GM19239 (cell line): ENCODE measurements at regions not wholly inside any gene's neighbourhood (a gene's known extent, or its start where the extent isn't known, plus 50 kb on each side); places are given as distances from the start of the nearest gene placed in this dataset.
"Not testable (repeated sequence)": the region's sequence is repeated elsewhere in the genome, so short reads cannot be mapped to it uniquely, and the experiment has no call there.

Experiments
- DNase-seq: peaks from one replicate; pipeline ENCODE4 v3.0.0; 2011; ENCODE audit warnings: low spot score; ENCODE audit not compliant: insufficient read length
- FAIRE-seq: peaks from 2 replicates; lab custom pipeline; 2011; peaks lifted over from hg19 to GRCh38; lab: Jason Lieb, UNC

DNA sequence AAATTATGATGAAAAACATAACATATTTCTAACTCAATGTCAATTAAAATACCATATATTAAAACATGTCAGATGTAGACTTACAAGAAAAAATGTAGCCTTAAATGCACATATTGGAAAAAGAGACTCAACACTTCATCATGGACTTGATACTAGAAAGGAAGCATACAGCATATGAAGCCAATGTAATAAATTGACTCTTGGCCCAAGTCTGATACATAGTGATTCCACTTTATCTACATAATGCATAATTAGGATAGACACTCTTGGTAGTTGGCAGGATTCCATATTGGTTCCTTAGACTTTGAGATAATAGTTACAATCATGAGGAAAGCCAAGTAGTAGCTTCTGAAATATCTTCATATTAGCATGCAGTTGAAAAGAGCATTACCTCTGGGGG, 1067.0 kb downstream of the PCDH17 start:
- no peak for DNase-seq
- FAIRE-seq, result no peak

DNA sequence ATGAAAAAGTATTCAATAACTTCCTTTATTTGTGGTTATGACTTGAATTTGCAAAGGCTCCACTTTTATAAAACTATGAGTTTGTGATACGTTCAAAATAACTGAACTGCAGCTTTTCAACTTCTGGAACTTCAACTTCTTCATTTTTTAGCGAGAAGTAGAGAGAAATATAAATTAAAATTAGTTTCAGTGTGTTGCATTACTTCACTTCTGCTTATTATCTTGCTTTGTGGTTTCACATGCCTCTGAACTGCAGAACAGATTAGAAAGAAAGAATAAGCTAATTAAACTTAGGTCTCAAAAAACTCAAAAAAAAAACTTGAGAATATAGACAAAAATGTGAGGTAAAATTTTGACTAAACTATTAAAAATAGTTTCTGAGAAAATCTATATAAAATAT, 1073.4 kb downstream of the PCDH17 start:
- FAIRE-seq, result no peak
- no peak for DNase-seq

DNA sequence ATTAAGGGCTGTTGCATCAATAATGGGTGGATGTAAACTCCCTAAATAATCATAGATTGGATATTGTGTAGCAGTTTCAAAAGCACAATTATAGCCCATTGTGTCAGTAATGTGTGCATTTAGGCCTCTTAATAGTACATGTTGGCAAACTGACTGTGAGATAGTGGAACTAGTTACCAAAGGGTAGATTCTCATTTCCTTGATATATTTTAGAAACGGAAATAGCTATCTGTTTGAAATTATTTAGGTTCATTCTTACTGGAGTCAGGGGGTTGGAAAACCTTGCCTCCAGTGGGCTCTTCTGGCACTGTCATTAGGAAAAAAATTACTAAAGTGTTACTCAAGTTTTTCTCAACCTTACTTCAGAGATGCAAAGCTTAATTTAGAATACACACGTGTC, 1074.9 kb downstream of the PCDH17 start:
- no peak for FAIRE-seq
- DNase-seq, result no peak

DNA sequence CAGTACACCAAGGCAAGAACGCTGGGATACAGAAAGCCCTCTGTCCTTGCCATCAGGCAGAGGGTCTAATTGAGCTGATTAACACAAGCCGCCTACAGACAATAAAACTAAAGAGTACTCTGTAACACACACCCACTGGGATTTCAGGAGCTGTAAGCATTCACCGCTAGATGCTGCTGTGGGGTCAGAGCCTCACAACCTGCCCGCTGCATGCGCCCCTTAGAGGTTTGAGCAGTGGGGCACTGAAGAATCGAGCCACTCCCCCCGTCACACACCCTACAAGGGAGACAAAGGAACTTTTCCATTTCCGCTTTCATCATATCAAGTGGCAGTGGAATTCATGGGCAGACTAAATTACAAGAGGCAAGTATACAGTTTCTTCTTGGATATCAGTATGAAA, 1080.6 kb downstream of the PCDH17 start:
- no peak for FAIRE-seq
- no peak for DNase-seq

DNA sequence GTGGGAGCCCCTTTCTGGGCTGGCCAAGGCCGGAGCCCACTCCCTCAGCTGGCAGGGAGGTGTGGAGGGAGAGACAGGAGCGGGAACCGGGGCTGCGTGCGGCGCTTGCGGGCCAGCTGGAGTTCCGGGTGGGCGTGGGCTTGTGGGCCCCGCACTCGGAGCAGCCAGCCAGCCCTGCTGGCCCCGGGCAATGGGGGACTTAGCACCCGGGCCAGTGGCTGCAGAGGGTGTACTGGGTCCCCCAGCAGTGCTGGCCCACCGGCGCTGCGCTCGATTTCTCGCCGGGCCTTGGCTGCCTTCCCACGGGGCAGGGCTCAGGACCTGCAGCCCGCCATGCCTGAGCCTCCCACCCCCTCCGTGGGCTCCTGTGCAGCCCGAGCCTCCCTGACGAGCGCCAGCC, 1082.5 kb downstream of the PCDH17 start:
- not testable (repeated sequence) for FAIRE-seq, DNase-seq

DNA sequence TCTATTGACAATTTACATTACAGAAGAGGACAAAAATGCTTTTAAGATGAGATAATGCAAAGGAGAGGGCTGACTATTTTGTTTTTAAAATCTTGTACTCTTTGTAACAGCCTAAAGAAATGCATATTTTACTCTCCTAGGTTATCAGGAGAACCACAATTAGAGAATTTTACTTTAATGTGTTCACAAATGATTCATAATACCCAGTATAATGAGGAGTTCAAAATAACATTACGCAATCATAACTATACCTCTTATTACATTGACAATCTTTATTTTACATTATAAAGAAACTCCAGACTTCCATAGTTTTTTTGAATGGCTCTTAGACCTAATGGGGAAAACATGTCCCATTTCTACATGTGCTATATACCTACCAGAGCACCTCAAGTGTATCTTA, 1089.7 kb downstream of the PCDH17 start:
- DNase-seq, result no peak
- FAIRE-seq, result no peak

DNA sequence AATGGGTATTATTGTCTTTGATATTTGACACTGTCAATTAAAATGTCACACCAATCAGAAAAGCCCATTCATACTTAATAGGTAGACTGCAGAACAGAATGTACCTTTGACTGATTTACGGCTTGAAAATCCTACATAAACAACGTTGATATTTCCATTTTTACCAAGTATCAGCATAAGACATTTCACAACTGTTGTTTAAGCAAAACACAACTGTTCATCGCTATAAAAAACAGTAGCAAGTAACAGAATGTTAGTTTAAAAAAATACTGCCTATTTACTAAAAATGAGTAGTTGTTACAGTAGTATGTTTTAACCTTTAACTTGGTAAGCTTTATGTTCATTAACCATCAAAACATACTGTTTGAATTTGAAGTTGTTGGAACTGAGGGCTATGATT, 1096.6 kb downstream of the PCDH17 start:
- DNase-seq, result no peak

DNA sequence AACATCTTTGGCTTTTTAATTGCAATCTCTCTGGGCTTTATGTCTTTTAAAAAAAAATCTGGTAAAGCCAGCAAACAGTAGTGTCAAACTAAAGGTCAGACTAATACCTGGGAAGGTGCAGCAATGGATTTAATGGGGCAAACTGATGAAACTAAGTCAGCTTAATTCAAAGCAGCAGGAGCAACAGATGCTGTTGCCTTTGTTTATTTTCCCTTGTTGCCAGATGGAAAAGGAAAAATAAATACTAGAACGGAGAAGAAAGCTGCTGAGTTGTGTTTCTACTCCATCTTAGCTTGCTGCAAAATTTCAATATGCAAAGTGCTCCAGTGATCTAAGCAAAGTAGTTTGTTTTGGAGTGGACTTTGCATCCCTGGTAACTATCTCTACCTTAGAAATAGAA, 1097.8 kb downstream of the PCDH17 start:
- DNase-seq (no peak), FAIRE-seq (no peak)

More for the DNA sequence above, 1096.6 kb downstream of the PCDH17 start:
- no peak for FAIRE-seq

DNA sequence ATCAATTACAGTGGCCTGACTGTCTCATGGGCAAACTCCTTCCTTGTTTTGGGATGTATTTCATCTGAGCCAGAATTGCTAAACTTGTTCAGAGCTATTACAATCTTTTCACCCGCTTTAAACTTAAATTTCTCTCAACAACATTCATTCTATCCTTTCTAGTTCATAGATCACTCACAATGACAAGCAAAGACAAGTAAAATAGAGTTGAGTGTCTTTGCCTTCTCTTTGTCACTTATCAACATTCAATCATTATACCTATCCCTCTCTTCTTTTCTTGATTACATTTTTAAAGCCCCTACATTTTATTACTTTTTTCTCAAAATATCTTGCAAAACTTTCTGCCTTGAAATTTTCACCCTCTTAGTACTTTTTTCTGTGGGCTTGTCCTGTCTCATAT, 1113.1 kb downstream of the PCDH17 start:
- DNase-seq (no peak), FAIRE-seq (no peak)

DNA sequence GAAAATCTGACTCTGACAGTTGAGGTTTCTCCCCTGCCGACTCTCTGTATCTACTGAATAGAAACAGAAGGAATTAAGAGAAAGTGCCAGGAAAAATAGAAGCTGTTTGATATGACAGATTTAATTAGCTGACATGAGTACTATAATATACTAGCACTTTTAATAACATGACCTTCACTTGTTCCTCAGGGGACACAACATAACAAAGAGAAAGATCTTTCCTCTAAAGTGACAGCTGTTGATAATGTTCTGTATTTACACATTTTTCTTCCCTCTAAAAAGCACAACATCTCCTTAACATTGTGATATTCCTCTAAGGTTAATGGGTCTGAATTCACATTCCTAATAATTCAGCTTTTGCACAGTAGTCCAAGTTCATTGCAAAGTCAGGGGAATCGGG, 1136.0 kb downstream of the PCDH17 start:
- no peak for FAIRE-seq
- no peak for DNase-seq

DNA sequence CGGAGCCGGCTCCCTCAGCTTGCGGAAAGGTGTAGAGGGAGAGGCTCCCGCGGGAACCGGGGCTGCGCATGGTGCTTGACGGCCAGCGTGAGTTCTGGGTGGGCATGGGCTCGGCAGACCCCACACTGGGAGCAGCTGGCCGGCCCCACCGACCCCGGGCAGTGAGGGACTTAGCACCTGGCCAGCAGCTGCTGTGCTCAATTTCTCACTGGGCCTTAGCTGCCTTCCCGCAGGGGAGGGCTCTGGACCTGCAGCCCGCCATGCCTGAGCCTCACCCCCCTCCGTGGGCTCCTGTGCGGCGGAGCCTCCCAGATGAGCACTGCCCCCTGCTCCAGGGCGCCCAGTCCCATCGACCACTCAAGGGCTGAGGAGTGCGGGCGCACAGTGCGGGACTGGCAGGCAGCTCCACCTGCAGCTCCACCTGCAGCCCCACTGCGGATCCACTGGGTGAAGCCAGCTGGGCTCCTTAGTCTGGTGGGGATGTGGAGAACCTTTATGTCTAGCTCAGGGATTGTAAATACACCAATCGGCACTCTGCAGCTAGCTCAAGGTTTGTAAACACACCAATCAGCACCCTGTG, 1141.8 kb downstream of the PCDH17 start:
- DNase-seq, result no peak
- FAIRE-seq, result no peak

DNA sequence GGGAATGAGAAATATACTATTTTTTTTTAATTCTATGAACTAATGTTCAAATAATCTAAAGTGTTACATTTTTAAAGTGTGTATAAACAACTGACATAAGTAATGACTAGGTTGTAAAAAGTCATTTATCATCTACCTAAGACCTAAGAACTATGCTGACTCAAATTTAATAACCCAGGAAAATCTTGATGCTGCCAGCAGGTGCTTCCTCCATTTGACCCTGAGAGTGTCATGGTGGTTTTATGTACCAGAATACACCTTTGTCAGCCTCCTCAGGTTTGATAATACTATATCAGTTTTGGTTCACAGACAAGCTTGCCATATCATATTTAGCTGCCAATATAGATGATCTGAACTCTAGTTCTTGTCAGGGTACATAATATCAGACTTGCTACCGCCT, 1151.2 kb downstream of the PCDH17 start:
- no peak for DNase-seq
- FAIRE-seq, result no peak

DNA sequence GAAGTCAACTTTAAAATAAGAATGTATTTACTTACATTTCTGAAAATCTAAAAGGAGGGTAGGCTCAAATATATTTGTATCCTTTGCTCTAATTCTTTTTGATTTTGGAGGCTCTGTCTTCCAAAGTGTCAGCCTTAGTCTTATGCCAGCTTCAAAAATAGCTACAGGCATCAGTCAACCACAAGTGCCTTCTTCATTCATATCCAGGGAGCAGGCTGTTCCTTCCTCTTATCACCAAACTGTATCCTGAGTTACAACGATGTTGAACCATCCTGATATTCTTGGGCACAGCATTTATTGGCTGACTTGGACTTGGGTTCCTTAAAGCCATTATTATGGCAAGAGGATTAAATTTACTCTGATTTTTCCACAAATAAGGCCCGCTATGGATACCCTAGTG, 1161.3 kb downstream of the PCDH17 start:
- DNase-seq (no peak), FAIRE-seq (no peak)

DNA sequence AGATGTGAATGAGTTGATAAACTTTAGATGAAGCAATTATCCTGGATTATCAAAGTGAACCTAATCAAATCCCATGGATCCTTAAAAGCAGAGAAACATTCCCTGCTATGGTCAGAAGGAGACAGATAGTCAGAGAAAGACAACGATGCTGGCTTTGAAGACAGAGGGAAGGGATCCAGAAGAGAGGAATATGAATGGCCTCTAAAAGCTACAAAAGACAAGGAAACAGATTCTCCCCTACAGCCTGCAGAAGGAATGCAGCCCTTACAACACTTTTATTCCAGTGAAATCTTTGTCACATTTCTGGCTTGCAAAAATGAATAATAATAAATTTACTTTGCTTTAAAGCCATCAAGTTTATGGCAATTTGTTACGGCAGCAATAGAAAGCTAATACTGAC, 1164.2 kb downstream of the PCDH17 start:
- DNase-seq (no peak), FAIRE-seq (no peak)

DNA sequence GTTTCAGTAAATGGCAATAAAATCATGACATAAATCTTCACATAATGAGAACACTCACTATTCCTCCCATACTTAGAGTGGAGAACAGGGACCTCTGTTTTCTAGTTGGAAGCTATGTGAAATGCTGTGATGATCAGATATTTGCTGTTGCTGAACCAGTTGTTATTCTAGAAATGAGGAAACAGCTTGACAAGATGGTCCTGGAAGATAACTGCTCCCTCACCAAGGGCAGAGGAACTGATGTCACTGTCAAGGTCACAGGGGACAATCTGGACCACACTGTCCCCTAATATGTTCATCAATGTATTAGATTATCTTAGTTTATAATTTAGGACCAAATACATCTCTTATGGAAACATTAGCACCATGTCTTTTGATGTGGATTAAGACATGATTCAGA, 1173.3 kb downstream of the PCDH17 start:
- no peak for FAIRE-seq
- DNase-seq, result no peak

DNA sequence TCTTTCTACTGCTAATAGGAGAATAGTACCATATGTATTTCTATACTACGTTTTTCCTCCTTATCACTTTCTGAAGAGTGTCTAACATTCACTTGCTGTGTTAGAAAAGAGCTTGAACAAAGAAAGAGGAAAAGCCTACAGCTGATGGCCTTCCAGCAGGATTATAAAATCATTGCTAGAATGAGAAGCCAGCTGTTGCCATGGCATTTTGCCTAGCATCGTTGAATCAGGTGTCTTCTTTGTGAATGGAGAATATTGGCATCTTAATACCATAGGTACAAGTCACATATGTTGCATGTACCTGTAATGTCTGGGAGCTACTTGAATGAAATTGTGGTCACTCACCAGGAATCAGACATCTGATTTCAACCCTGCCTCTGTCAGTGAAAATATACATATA, 1174.9 kb downstream of the PCDH17 start:
- FAIRE-seq (no peak), DNase-seq (no peak)

DNA sequence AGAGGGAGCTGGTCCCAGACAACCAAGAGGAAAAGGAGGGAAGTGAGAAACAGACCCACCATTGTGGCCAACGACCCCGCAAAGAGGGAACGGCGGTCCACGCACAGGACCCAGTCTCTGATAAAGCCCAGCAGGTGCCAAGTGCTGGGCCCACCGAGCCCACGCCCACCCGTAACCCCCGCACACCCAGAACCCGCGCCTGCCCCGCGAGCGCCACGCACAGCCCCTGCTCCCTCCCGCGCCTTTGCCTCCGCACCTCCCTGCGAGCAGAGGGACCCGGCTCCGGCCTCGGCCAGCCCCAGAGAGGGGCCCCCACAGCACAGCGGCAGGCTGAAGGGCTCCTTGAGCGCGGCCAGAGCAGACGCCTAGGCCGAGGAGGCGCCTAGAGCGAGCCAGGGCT, 1192.2 kb downstream of the PCDH17 start:
- DNase-seq (no peak), FAIRE-seq (no peak)

DNA sequence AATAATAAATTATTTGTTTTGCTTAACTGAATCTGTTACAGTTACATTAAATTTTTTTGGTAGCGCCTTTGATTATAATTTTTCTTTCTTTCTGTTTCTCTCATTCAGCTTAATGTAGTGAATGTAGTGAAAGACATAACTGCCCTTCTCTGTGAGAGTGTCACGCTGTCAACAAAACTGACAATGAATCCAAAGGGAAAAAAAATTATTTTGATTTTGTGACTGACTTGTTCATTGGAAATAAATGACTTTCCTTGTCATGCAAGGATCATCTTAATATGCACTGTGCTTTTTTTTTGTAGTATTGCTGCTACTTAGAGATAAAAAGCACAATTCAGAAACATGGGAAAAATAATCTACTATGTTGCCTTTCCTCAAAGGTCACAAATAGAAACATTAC, 1196.4 kb downstream of the PCDH17 start:
- DNase-seq (no peak), FAIRE-seq (no peak)

DNA sequence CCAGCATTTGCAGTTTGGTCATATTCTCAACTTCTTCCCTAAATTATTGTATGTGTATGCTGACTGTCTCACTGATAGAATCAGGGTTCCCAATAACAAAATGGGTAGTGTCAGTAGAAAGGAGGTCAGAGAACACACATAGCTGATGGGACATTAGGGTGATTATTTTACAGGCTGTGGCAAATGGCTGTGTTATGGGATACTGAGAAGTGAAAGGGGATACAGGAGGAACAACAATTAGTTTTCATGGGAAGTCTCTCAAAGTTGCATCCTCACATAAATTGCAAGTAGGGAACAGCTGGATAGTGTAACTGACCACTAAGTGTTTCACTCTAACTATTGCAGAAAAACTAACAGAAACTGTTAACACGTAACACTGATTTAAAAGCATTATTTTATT, 1199.3 kb downstream of the PCDH17 start:
- no peak for DNase-seq
- no peak for FAIRE-seq

DNA sequence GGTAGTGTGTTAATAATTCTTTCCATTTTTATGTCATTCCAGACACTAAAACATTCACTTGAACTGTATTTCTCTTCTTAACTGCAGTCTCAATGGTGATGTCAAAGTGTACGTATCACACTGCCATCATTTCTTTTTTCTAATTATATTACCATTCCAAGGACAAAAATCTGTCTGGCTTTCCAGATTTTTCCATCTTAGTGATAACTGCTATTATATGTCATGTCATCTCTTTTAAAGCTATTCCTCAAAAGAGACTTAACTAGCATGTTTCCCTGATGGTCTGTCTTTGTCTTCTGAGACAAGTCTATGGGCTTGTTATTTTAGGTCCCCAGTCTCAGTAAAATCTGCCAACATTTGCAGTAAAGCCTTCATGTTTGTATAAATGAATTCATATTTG, 1207.1 kb downstream of the PCDH17 start:
- DNase-seq, result no peak
- FAIRE-seq, result no peak

DNA sequence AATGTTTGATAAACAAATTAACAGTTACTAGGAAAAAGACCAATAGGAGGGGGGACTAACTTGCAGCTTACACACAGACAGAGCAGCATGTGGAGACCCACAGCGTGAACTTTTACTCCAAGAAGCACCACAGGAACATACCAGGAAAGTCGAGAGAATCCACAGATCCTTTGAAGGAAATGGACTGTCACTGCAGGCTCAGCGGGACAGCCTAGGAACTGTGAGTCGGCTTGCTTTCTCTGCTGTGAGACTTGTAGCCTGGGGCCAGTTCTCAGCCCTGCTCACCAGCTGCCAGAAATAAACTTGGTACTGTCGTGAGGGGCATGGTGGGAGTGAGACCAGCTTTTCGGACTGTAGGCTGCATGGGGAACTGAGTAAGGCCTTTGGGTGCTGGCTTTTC, 1211.5 kb downstream of the PCDH17 start:
- FAIRE-seq (no peak), DNase-seq (no peak)

DNA sequence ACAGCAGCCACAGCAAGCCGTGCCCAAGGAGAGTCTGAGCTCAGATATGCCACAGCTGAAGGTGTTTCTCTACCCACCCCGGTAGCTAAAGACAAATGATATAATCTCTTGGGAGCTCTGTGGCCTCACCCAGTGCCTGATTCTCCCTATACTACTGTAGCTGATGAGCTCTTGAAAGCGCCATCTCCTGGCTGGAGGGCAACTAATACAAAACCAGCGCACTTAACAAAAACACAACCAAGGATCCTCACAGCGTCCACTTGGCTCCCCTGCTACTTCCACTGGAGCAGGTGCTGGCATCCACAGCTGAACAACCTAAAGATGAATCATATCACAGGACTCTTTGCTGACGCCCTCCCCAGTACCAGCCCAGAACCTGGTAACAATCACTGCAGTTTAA, 1212.0 kb downstream of the PCDH17 start:
- FAIRE-seq (no peak), DNase-seq (no peak)

DNA sequence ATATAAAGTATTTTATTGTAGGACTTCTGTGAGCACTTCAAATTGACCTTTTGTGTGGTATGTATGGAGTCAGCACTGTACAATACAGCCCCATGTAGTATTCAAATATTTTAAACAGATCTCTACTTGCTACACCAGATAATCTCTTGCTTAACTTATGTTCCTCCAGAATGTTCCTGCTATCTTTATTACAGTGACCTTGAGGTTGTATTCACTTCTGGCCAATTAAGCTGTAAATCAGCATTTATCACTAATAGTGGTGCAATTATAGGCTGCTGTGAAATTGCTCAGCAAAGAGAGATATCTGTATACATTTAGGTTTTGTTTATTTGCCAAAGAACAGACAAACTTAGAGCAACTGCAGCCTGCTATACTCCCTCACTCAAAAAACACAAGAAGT, 1218.6 kb downstream of the PCDH17 start:
- FAIRE-seq, result no peak

More for the DNA sequence above, 1218.6 kb downstream of the PCDH17 start:
- no peak for DNase-seq
